ENCODE measurements at regions not wholly inside any gene's neighbourhood (a gene's known extent, or its start where the extent isn't known, plus 50 kb on each side); places are given as distances from the start of the nearest gene placed in this dataset.

- no peak for TF ChIP-seq FOXM1 (IDR thresholded peaks at IDR 0.05; ENCODE audit: borderline replicate concordance, low read depth)
- no peak for TF ChIP-seq TEAD4 (IDR thresholded peaks at IDR 0.05)
- no peak for TF ChIP-seq EGR1 (IDR thresholded peaks at IDR 0.05)
- TF ChIP-seq RAD21 (IDR thresholded peaks at IDR 0.05; ENCODE audit: low read depth): no peak
- TF ChIP-seq ZBTB7A (IDR thresholded peaks at IDR 0.05; ENCODE audit: low read depth): no peak
- TF ChIP-seq TCF12 (IDR thresholded peaks at IDR 0.05; ENCODE audit: low read depth): no peak
- TF ChIP-seq TAF1 (IDR thresholded peaks at IDR 0.05; ENCODE audit: low read depth): no peak
- TF ChIP-seq EP300 (IDR thresholded peaks at IDR 0.05; ENCODE audit: borderline replicate concordance): no peak
Observed at GRCh38 chrX:150158554-150159332, 204.4 kb upstream of the MAMLD1 start.

DNA sequence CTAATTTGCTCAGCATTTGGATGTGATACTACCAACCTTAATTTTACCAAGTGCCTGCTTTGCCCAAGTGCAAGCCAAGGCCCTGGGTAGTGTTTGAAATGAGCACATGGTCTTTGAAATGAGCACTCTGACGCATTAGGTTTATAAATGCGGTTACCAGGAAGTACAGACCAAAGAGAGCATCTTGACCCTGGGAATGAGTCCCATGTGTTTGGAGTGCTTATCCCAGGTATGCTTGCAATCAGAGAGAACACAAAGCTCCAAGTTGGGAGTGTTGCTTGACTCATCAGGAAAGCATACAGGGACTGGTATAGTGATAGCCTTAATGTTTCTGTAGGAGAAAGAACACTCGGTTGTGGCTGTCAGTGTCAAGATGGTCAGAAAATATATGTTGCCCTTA lies 203.6 kb upstream of the MAMLD1 start:
- TF ChIP-seq NFIC (IDR thresholded peaks at IDR 0.05) (no peak), FOXM1 (IDR thresholded peaks at IDR 0.05; ENCODE audit: borderline replicate concordance, low read depth) (no peak), TEAD4 (IDR thresholded peaks at IDR 0.05) (no peak), EP300 (IDR thresholded peaks at IDR 0.05; ENCODE audit: borderline replicate concordance) (no peak), TCF12 (IDR thresholded peaks at IDR 0.05; ENCODE audit: low read depth) (no peak), CREB1 (IDR thresholded peaks at IDR 0.05; ENCODE audit: low read depth) (no peak), MAX (IDR thresholded peaks at IDR 0.05) (no peak), REST (IDR thresholded peaks at IDR 0.05; ENCODE audit: low read depth) (no peak), EGR1 (IDR thresholded peaks at IDR 0.05) (no peak)

DNA sequence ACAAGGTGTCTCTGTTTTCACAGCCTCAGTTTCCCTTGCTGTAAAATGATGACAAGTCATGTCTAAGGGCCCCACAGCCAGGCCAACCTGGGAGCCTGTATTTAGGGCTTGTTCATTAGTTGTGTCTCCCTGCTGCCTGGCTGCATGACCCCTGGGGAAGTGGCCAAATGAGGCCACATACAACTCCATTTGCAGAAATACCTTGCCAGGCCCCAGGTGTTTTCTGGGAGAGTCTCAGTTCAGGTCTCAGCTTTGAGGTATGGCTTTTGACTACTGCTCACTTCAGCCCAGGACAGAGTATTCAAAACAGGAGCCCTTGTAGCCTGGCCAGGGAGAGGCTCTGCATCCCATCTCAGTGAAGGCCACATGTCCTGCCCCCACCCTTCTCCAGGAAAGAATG lies 202.5 kb upstream of the MAMLD1 start:
- TF ChIP-seq USF1 (IDR thresholded peaks at IDR 0.05): no peak
- TF ChIP-seq EGR1 (IDR thresholded peaks at IDR 0.05): no peak

DNA sequence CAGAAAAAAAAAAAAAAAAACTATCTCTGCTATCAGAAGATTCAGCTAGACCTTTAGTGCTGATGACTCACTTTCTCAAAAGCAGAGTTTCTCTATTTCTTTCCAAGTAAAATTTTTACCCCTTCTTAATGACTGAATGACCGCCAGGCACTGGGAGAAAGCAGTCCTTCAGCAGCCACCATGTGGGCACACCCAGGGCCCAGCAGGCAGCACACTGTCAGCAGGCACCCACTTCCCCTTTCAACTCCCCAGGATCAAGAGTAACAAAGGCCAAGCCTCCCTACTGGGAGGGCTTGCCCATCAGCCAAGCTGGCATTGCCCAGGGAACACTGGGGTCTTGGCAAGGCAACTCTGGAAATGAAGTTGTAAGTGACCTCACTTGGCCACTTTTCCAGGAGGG lies 201.9 kb upstream of the MAMLD1 start:
- TF ChIP-seq RAD21 (IDR thresholded peaks at IDR 0.05; ENCODE audit: low read depth) (no peak), MAX (IDR thresholded peaks at IDR 0.05) (no peak), TEAD4 (IDR thresholded peaks at IDR 0.05) (no peak), CEBPB (IDR thresholded peaks at IDR 0.05) (no peak), YY1 (IDR thresholded peaks at IDR 0.05; ENCODE audit: low read depth) (no peak), NFIC (IDR thresholded peaks at IDR 0.05) (no peak)

GRCh38 chrX:150162141-150162540 lies 201.0 kb upstream of the MAMLD1 start:
- TF ChIP-seq CEBPB (IDR thresholded peaks at IDR 0.05) (no peak), TAF1 (IDR thresholded peaks at IDR 0.05; ENCODE audit: low read depth) (no peak), REST (IDR thresholded peaks at IDR 0.05; ENCODE audit: low read depth) (no peak), CREB1 (IDR thresholded peaks at IDR 0.05; ENCODE audit: low read depth) (no peak), EGR1 (IDR thresholded peaks at IDR 0.05) (no peak), RAD21 (IDR thresholded peaks at IDR 0.05; ENCODE audit: low read depth) (no peak), FOXM1 (IDR thresholded peaks at IDR 0.05; ENCODE audit: borderline replicate concordance, low read depth) (no peak), YY1 (IDR thresholded peaks at IDR 0.05; ENCODE audit: low read depth) (no peak)

GRCh38 chrX:150163221-150163930 lies 199.7 kb upstream of the MAMLD1 start:
- no peak for TF ChIP-seq CEBPB (IDR thresholded peaks at IDR 0.05)
- TF ChIP-seq TEAD4 (IDR thresholded peaks at IDR 0.05): no peak
- no peak for TF ChIP-seq EGR1 (IDR thresholded peaks at IDR 0.05)
- TF ChIP-seq MAX (IDR thresholded peaks at IDR 0.05): no peak
- TF ChIP-seq REST (IDR thresholded peaks at IDR 0.05; ENCODE audit: low read depth): no peak
- TF ChIP-seq CREB1 (IDR thresholded peaks at IDR 0.05; ENCODE audit: low read depth): no peak
- TF ChIP-seq EP300 (IDR thresholded peaks at IDR 0.05; ENCODE audit: borderline replicate concordance): no peak
- no peak for TF ChIP-seq RAD21 (IDR thresholded peaks at IDR 0.05; ENCODE audit: low read depth)
- no peak for TF ChIP-seq YY1 (IDR thresholded peaks at IDR 0.05; ENCODE audit: low read depth)
- no peak for TF ChIP-seq NFIC (IDR thresholded peaks at IDR 0.05)
- no peak for TF ChIP-seq FOXM1 (IDR thresholded peaks at IDR 0.05; ENCODE audit: borderline replicate concordance, low read depth)
- no peak for TF ChIP-seq TAF1 (IDR thresholded peaks at IDR 0.05; ENCODE audit: low read depth)
- TF ChIP-seq USF1 (IDR thresholded peaks at IDR 0.05): no peak
- TF ChIP-seq ZBTB7A (IDR thresholded peaks at IDR 0.05; ENCODE audit: low read depth): no peak

Data from Ishikawa (cell line).